ENCODE measurements at regions not wholly inside any gene's neighbourhood (a gene's known extent, or its start where the extent isn't known, plus 50 kb on each side); places are given as distances from the start of the nearest gene placed in this dataset.
"Not testable (repeated sequence)": the region's sequence is repeated elsewhere in the genome, so short reads cannot be mapped to it uniquely, and the experiment has no call there.

GRCh38 chr5:77910602-77911188 lies 134.6 kb upstream of the TBCA start:
- no peaks in the 10 kb centered on the region for H3K9me3 ChIP-seq (ENCODE audit: control insufficient read depth, low read length)
- H3K4me3 ChIP-seq (ENCODE audit: insufficient read depth, low read depth, low read length, poor library complexity, severe bottlenecking) = no peak overlapping the region
- H3K4me1 ChIP-seq (ENCODE audit: control insufficient read depth, insufficient read depth, low read length, poor library complexity, severe bottlenecking) = no peaks in the 10 kb centered on the region
- no peaks in the 10 kb centered on the region for H3K27me3 ChIP-seq (replicated peaks; ENCODE audit: control insufficient read depth, insufficient read depth, low read length, poor library complexity, severe bottlenecking)
- DNase-seq = no peak
- H3K27ac ChIP-seq (ENCODE audit: insufficient read depth, low read length, poor library complexity, severe bottlenecking) = no peak overlapping the region
- no peaks in the 10 kb centered on the region for H3K36me3 ChIP-seq (ENCODE audit: control insufficient read depth, insufficient read depth, low read length)

- Histone ChIP-seq H3K27me3 (replicated peaks; ENCODE audit: control insufficient read depth, insufficient read depth, low read length, poor library complexity, severe bottlenecking) (no peaks in the 10 kb centered on the region), H3K4me3 (ENCODE audit: insufficient read depth, low read depth, low read length, poor library complexity, severe bottlenecking) (no peak overlapping the region), H3K27ac (ENCODE audit: insufficient read depth, low read length, poor library complexity, severe bottlenecking) (no peak overlapping the region), H3K4me1 (ENCODE audit: control insufficient read depth, insufficient read depth, low read length, poor library complexity, severe bottlenecking) (no peaks in the 10 kb centered on the region), H3K9me3 (ENCODE audit: control insufficient read depth, low read length) (no peaks in the 10 kb centered on the region), H3K36me3 (ENCODE audit: control insufficient read depth, insufficient read depth, low read length) (no peaks in the 10 kb centered on the region)
- no peak for DNase-seq
Observed at GRCh38 chr5:77909237-77909636, 133.1 kb upstream of the TBCA start.

- H3K27ac ChIP-seq (ENCODE audit: insufficient read depth, low read length, poor library complexity, severe bottlenecking) = no peak overlapping the region
- H3K4me3 ChIP-seq (ENCODE audit: insufficient read depth, low read depth, low read length, poor library complexity, severe bottlenecking) = no peak overlapping the region
- H3K9me3 ChIP-seq (ENCODE audit: control insufficient read depth, low read length) = no peaks in the 10 kb centered on the region
- no peaks in the 10 kb centered on the region for H3K36me3 ChIP-seq (ENCODE audit: control insufficient read depth, insufficient read depth, low read length)
- H3K27me3 ChIP-seq (replicated peaks; ENCODE audit: control insufficient read depth, insufficient read depth, low read length, poor library complexity, severe bottlenecking) = no peaks in the 10 kb centered on the region
- H3K4me1 ChIP-seq (ENCODE audit: control insufficient read depth, insufficient read depth, low read length, poor library complexity, severe bottlenecking) = no peaks in the 10 kb centered on the region
- DNase-seq = no peak
Observed at GRCh38 chr5:77908787-77909186, 132.6 kb upstream of the TBCA start.

GRCh38 chr5:77907786-77908185 lies 131.6 kb upstream of the TBCA start:
- H3K9me3 ChIP-seq (ENCODE audit: control insufficient read depth, low read length) = no peaks in the 10 kb centered on the region
- no peak overlapping the region for H3K4me3 ChIP-seq (ENCODE audit: insufficient read depth, low read depth, low read length, poor library complexity, severe bottlenecking)
- no peaks in the 10 kb centered on the region for H3K27me3 ChIP-seq (replicated peaks; ENCODE audit: control insufficient read depth, insufficient read depth, low read length, poor library complexity, severe bottlenecking)
- no peak overlapping the region for H3K27ac ChIP-seq (ENCODE audit: insufficient read depth, low read length, poor library complexity, severe bottlenecking)
- no peaks in the 10 kb centered on the region for H3K36me3 ChIP-seq (ENCODE audit: control insufficient read depth, insufficient read depth, low read length)
- no peak for DNase-seq
- no peaks in the 10 kb centered on the region for H3K4me1 ChIP-seq (ENCODE audit: control insufficient read depth, insufficient read depth, low read length, poor library complexity, severe bottlenecking)

GRCh38 chr5:77906806-77907205 lies 130.7 kb upstream of the TBCA start:
- DNase-seq = no peak
- H3K4me1 ChIP-seq (ENCODE audit: control insufficient read depth, insufficient read depth, low read length, poor library complexity, severe bottlenecking) = no peaks in the 10 kb centered on the region
- H3K27me3 ChIP-seq (replicated peaks; ENCODE audit: control insufficient read depth, insufficient read depth, low read length, poor library complexity, severe bottlenecking) = no peaks in the 10 kb centered on the region

GRCh38 chr5:77904362-77904761 lies 128.2 kb upstream of the TBCA start:
- H3K9me3 ChIP-seq (ENCODE audit: control insufficient read depth, low read length) = no peaks in the 10 kb centered on the region
- no peaks in the 10 kb centered on the region for H3K27me3 ChIP-seq (replicated peaks; ENCODE audit: control insufficient read depth, insufficient read depth, low read length, poor library complexity, severe bottlenecking)
- DNase-seq = no peak
- H3K4me1 ChIP-seq (ENCODE audit: control insufficient read depth, insufficient read depth, low read length, poor library complexity, severe bottlenecking) = no peaks in the 10 kb centered on the region
- H3K4me3 ChIP-seq (ENCODE audit: insufficient read depth, low read depth, low read length, poor library complexity, severe bottlenecking) = no peak overlapping the region
- no peak overlapping the region for H3K27ac ChIP-seq (ENCODE audit: insufficient read depth, low read length, poor library complexity, severe bottlenecking)
- no peaks in the 10 kb centered on the region for H3K36me3 ChIP-seq (ENCODE audit: control insufficient read depth, insufficient read depth, low read length)

More at GRCh38 chr5:77906806-77907205, 130.7 kb upstream of the TBCA start:
- H3K27ac ChIP-seq (ENCODE audit: insufficient read depth, low read length, poor library complexity, severe bottlenecking) = no peak overlapping the region
- no peak overlapping the region for H3K4me3 ChIP-seq (ENCODE audit: insufficient read depth, low read depth, low read length, poor library complexity, severe bottlenecking)
- H3K9me3 ChIP-seq (ENCODE audit: control insufficient read depth, low read length) = no peaks in the 10 kb centered on the region
- no peaks in the 10 kb centered on the region for H3K36me3 ChIP-seq (ENCODE audit: control insufficient read depth, insufficient read depth, low read length)

GRCh38 chr5:77900691-77901090 lies 124.6 kb upstream of the TBCA start:
- H3K36me3 ChIP-seq (ENCODE audit: control insufficient read depth, insufficient read depth, low read length) = no peaks in the 10 kb centered on the region
- no peaks in the 10 kb centered on the region for H3K4me1 ChIP-seq (ENCODE audit: control insufficient read depth, insufficient read depth, low read length, poor library complexity, severe bottlenecking)
- no peak for DNase-seq
- no peak overlapping the region for H3K4me3 ChIP-seq (ENCODE audit: insufficient read depth, low read depth, low read length, poor library complexity, severe bottlenecking)
- H3K9me3 ChIP-seq (ENCODE audit: control insufficient read depth, low read length) = no peaks in the 10 kb centered on the region
- no peaks in the 10 kb centered on the region for H3K27me3 ChIP-seq (replicated peaks; ENCODE audit: control insufficient read depth, insufficient read depth, low read length, poor library complexity, severe bottlenecking)
- H3K27ac ChIP-seq (ENCODE audit: insufficient read depth, low read length, poor library complexity, severe bottlenecking) = no peak overlapping the region

GRCh38 chr5:77898385-77898784 lies 122.2 kb upstream of the TBCA start:
- H3K36me3 ChIP-seq (ENCODE audit: control insufficient read depth, insufficient read depth, low read length) = no peaks in the 10 kb centered on the region
- no peak for DNase-seq
- no peak overlapping the region for H3K4me3 ChIP-seq (ENCODE audit: insufficient read depth, low read depth, low read length, poor library complexity, severe bottlenecking)
- no peak overlapping the region for H3K27ac ChIP-seq (ENCODE audit: insufficient read depth, low read length, poor library complexity, severe bottlenecking)
- no peaks in the 10 kb centered on the region for H3K27me3 ChIP-seq (replicated peaks; ENCODE audit: control insufficient read depth, insufficient read depth, low read length, poor library complexity, severe bottlenecking)
- no peaks in the 10 kb centered on the region for H3K9me3 ChIP-seq (ENCODE audit: control insufficient read depth, low read length)
- H3K4me1 ChIP-seq (ENCODE audit: control insufficient read depth, insufficient read depth, low read length, poor library complexity, severe bottlenecking) = no peaks in the 10 kb centered on the region

- Histone ChIP-seq H3K36me3 (ENCODE audit: control insufficient read depth, insufficient read depth, low read length) (no peaks in the 10 kb centered on the region), H3K9me3 (ENCODE audit: control insufficient read depth, low read length) (no peaks in the 10 kb centered on the region), H3K4me3 (ENCODE audit: insufficient read depth, low read depth, low read length, poor library complexity, severe bottlenecking) (no peak overlapping the region), H3K27ac (ENCODE audit: insufficient read depth, low read length, poor library complexity, severe bottlenecking) (no peak overlapping the region), H3K27me3 (replicated peaks; ENCODE audit: control insufficient read depth, insufficient read depth, low read length, poor library complexity, severe bottlenecking) (no peaks in the 10 kb centered on the region), H3K4me1 (ENCODE audit: control insufficient read depth, insufficient read depth, low read length, poor library complexity, severe bottlenecking) (no peaks in the 10 kb centered on the region)
- no peak for DNase-seq
Observed at GRCh38 chr5:77896338-77896737, 120.2 kb upstream of the TBCA start.

- not testable (repeated sequence) for H3K36me3 ChIP-seq (ENCODE audit: control insufficient read depth, insufficient read depth, low read length); H3K27ac ChIP-seq (ENCODE audit: insufficient read depth, low read length, poor library complexity, severe bottlenecking); H3K27me3 ChIP-seq (replicated peaks; ENCODE audit: control insufficient read depth, insufficient read depth, low read length, poor library complexity, severe bottlenecking); H3K4me3 ChIP-seq (ENCODE audit: insufficient read depth, low read depth, low read length, poor library complexity, severe bottlenecking); H3K9me3 ChIP-seq (ENCODE audit: control insufficient read depth, low read length); H3K4me1 ChIP-seq (ENCODE audit: control insufficient read depth, insufficient read depth, low read length, poor library complexity, severe bottlenecking); DNase-seq
Observed at GRCh38 chr5:77894103-77894502, 118.0 kb upstream of the TBCA start.
